H1 (cell line): ENCODE measurements at regions not wholly inside any gene's neighbourhood (a gene's known extent, or its start where the extent isn't known, plus 50 kb on each side); places are given as distances from the start of the nearest gene placed in this dataset.

Experiments
- BCL11A ChIP-seq, 2 experiments: IDR thresholded peaks; one replicate each; pipeline ENCODE4 v1.6.1; 2011; ENCODE audit warnings: low read depth in 2 of 2, low read length in 2 of 2, mild to moderate bottlenecking in 2 of 2
- CBX5 ChIP-seq: fragments of 300-800, 300-1000 bp; sonication (generic); IDR thresholded peaks from 2 replicates; pipeline ENCODE4 v1.7.1; 2016; ENCODE audit warnings: antibody characterized with exemption, low read length, low read depth
- NANOG ChIP-seq: IDR thresholded peaks from 2 replicates; pipeline ENCODE4 v1.6.1; 2011; ENCODE audit warnings: low read length, low read depth, mild to moderate bottlenecking, inconsistent platforms; ENCODE audit not compliant: insufficient read depth, poor library complexity, severe bottlenecking
- RNF2 ChIP-seq: fragments of 200-900, 300-1000 bp; sonication (generic); IDR thresholded peaks from 2 replicates; pipeline ENCODE4 v1.7.1; 2016; ENCODE audit warnings: borderline replicate concordance, low read depth, mild to moderate bottlenecking, antibody characterized with exemption, low read length; ENCODE audit not compliant: poor library complexity, severe bottlenecking; ENCODE audit errors: missing control alignments

DNA sequence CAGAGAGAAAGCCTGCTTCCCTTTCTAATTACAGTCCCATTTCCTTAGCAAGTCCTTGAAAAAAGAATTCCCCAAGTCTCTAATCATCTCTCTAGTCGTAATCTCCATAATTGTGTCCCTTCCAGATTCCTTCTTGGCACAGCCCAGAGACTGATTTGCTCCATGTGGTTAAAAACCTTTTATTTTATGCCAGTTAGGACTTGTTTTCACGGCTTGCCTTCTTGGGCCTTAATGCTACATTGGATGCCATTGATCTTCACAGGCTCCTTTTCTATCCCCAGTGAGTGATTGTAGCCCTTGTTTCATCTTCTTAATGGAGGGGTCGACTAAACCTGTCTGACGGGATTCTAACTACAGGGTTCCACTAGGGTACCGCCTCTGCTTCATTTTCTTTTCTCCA, 650.6 kb upstream of the ARID1B start (continued):
- TF ChIP-seq NANOG: no peak
- no peak for TF ChIP-seq RNF2
- TF ChIP-seq BCL11A (IDR thresholded peaks at IDR 0.05; ENCODE audit: low read depth in 2 of 2, low read length in 2 of 2): no peak
- TF ChIP-seq CBX5: no peak
- TF ChIP-seq, all 59 proteins: peak for 0
